Activated naive CD8-positive, alpha-beta T cell (primary cell): ENCODE measurements at regions not wholly inside any gene's neighbourhood (a gene's known extent, or its start where the extent isn't known, plus 50 kb on each side); places are given as distances from the start of the nearest gene placed in this dataset.

Source experiments
- H3K27ac Mint-ChIP-seq: one replicate; pipeline ENCODE4 v1.8.0; 2021; ENCODE audit warnings: mixed read lengths
- H3K27me3 Mint-ChIP-seq: one replicate; pipeline ENCODE4 v1.8.0; 2021; ENCODE audit warnings: mixed read lengths
- H3K36me3 Mint-ChIP-seq: one replicate; pipeline ENCODE4 v1.8.0; 2021; ENCODE audit warnings: mixed read lengths
- H3K4me1 Mint-ChIP-seq: one replicate; pipeline ENCODE4 v1.8.0; 2021; ENCODE audit warnings: low read depth, mixed read lengths
- H3K4me3 Mint-ChIP-seq: one replicate; pipeline ENCODE4 v1.8.0; 2021; ENCODE audit warnings: mild to moderate bottlenecking, mixed read lengths
- H3K9me3 Mint-ChIP-seq: one replicate; pipeline ENCODE4 v1.8.0; 2021; ENCODE audit warnings: low read depth, mixed read lengths

DNA sequence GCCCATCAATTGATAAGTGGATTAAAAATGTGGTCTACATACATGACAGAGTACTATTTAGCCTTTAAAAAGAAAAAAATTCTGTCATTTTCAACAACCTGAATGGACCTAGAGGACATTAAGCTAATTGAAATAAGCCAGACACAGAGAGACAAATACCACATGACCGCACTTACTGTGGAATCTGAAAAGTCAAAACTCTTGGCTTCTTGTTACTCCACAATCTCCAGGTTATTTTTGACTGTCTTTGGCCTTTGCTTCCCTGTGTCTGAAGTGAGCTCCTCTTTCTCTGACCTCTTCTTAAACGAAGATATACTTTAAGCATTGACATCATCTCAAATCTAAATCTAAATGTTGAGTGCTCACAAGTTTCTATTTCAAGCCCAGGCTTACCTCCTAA lies 265.5 kb upstream of the ADRA1B start:
- no peaks in the 10 kb centered on the region for H3K36me3 Mint-ChIP-seq
- H3K4me3 Mint-ChIP-seq = no peak overlapping the region
- no peaks in the 10 kb centered on the region for H3K4me1 Mint-ChIP-seq
- no peaks in the 10 kb centered on the region for H3K9me3 Mint-ChIP-seq
- no peaks in the 10 kb centered on the region for H3K27me3 Mint-ChIP-seq
- H3K27ac Mint-ChIP-seq = no peak overlapping the region

DNA sequence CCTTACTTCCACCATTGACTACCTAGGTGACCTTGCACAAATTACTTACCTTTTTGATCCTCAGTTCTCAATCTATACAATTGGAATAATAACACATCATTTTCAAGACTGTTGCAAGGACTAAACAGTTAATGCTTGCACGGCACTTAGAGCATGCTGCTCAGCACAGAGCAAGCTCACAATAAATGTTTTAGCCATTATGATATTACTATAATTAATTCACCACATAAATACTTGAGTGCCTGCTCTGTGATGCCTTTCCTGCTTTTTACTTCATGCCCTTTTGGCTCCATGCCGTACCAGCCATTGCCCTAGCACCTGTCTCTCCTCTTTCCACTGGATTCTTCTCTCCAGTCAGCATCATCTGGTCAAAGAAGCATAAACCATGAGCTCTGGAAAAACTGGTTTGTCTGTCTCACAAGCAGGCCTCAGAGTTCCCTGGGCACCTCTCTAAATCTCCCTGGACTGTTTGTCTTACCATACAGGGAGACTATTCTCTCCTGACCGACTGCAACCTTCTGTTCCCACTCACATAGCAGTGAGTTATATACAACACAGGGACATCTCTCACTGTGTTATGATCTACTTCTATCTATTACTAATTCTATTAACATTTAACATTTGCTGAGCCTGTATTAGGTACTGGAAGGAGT lies 260.4 kb upstream of the ADRA1B start:
- H3K9me3 Mint-ChIP-seq = no peaks in the 10 kb centered on the region
- H3K4me1 Mint-ChIP-seq = no peaks in the 10 kb centered on the region
- H3K27ac Mint-ChIP-seq = no peak overlapping the region

DNA sequence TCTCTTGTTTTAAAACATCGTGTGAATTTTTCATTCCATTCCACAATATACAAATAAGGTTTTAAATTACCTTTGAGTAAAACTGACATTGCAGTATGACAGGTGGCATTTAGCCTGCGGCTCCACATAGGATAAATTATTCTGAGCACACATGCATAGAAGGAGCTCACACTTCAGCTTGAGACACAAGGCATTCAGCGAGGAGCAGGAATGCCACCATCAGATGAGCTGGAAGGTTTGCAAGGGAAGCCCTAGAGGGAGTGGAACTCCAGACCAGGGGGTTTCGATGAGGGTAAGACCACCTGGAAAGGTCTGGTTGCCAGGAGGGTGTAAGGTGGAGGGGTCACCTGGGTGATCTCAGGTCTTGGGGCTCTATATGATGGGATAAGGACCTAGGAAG lies 259.0 kb upstream of the ADRA1B start:
- H3K27ac Mint-ChIP-seq = no peak overlapping the region

More for the DNA sequence above, 260.4 kb upstream of the ADRA1B start:
- Mint-ChIP-seq H3K4me3 (no peak overlapping the region), H3K27me3 (no peaks in the 10 kb centered on the region), H3K36me3 (no peaks in the 10 kb centered on the region)

DNA sequence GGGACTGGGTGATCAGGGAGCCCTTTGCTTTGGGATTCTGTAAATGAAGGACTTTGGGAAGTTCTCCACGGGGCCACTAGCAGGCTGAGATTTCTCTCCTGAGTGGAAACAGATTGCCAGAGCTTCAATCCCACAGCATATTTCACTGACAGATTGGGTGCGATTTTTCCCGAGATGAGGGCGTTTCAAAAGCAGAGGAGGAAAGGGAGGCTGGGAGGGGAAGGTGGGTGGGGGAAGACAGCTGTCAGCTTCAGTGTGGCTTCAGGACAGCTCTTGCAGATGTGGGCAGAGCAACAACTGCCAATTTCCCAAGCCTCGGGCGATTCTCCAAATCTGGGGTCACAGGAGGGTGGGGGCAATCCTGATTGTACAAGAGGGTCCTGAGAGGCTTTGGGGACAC lies 258.5 kb upstream of the ADRA1B start:
- Mint-ChIP-seq H3K4me1 (no peaks in the 10 kb centered on the region), H3K27me3 (no peaks in the 10 kb centered on the region), H3K36me3 (no peaks in the 10 kb centered on the region), H3K27ac (no peak overlapping the region), H3K4me3 (no peak overlapping the region), H3K9me3 (no peaks in the 10 kb centered on the region)

More for the DNA sequence above, 259.0 kb upstream of the ADRA1B start:
- H3K27me3 Mint-ChIP-seq = no peaks in the 10 kb centered on the region
- no peaks in the 10 kb centered on the region for H3K36me3 Mint-ChIP-seq
- H3K9me3 Mint-ChIP-seq = no peaks in the 10 kb centered on the region
- H3K4me1 Mint-ChIP-seq = no peaks in the 10 kb centered on the region
- H3K4me3 Mint-ChIP-seq = no peak overlapping the region

DNA sequence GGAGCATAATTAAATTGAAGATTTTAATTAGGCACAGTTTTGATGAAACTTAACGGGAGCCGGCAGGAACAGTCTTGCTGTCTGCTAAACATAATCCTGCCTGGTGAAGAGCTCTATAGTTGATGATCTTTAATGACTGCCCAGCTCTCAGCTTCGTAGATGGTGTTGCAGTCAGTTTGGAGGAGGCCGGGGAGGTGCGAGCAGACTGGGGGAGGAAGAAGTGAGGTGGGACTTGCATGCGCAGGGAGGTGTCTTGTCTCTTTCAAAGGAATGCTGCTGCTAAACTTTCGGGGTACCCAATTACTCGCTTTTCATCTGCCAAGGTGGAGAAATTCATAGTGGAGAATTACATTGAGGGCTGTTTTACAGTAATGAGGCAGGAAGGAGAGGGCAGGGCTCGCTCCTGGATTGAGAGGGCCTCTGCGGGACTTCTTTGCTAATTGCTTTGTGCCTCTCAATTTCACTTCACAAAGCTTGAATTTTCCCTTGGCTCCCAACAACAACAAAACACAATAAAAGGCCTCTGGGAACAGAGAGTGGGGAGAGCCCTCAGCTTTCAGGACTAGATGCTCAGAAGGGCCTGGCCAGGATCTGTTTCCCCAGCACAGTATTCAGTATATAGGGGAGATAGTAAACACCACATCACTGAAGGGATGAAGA lies 257.9 kb upstream of the ADRA1B start:
- no peaks in the 10 kb centered on the region for H3K36me3 Mint-ChIP-seq
- no peak overlapping the region for H3K27ac Mint-ChIP-seq
- no peak overlapping the region for H3K4me3 Mint-ChIP-seq
- H3K27me3 Mint-ChIP-seq = no peaks in the 10 kb centered on the region
- H3K4me1 Mint-ChIP-seq = no peaks in the 10 kb centered on the region
- H3K9me3 Mint-ChIP-seq = no peaks in the 10 kb centered on the region

DNA sequence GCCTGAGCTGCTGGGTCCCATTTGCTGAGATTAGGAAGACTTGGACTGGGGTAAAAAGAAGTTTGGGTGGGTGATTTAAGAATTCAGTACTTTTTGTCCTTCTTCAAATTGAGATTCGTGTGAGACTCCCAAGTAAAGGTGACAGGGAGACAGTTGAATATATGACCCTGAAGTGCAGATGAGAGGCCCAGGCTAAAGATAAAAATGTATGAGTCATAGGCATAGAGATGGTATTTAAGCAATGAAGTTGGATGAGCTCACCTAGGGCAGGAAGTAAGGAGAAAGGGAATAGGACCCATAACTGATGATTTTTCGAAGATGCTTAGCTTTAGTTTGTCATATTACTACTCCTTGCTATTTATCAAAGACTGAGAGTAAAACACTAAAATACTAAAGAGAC lies 255.9 kb upstream of the ADRA1B start:
- Mint-ChIP-seq H3K27me3 (no peaks in the 10 kb centered on the region), H3K4me1 (no peaks in the 10 kb centered on the region), H3K27ac (no peak overlapping the region), H3K36me3 (no peaks in the 10 kb centered on the region), H3K4me3 (no peak overlapping the region), H3K9me3 (no peaks in the 10 kb centered on the region)

DNA sequence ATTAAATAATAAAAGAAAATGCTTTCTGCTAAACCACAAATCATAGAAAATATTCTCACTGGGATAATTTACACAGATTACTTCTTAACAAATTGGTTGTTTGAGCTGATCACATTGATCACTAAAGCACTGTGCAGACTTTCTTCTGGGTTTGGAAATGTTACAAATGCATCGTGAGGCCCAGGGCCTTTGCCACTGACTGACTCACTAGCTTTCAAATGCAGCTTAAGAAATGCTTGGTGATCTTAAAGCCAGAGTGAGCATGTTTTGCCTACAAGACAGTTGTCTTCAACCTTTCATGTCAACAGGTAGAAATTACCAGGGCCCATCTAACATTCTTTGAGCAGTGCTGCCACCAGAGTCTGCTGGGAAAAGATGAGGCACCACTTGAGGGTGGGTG lies 252.3 kb upstream of the ADRA1B start:
- no peaks in the 10 kb centered on the region for H3K4me1 Mint-ChIP-seq
- H3K9me3 Mint-ChIP-seq = no peaks in the 10 kb centered on the region
- H3K27me3 Mint-ChIP-seq = no peaks in the 10 kb centered on the region
- H3K27ac Mint-ChIP-seq = no peak overlapping the region
- no peaks in the 10 kb centered on the region for H3K36me3 Mint-ChIP-seq
- H3K4me3 Mint-ChIP-seq = no peak overlapping the region

DNA sequence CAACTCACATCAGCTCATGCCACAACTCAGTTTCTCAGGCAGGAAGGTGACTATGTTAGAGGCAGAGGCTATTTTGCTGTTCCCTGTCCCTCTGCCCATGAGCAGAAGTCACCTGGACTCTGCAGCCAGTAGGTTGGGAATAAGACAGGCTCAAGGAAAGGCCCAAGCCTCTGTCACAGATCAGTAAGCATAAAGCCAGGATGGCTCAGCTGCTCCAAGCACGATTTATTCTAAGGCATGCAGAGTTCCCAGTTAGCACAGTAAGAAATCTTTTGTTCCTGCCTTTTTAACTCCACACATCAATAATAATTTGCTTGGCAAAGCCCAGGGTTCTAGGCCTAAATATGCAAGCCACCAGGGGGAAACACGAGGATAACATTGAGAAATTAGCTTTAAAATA lies 249.0 kb upstream of the ADRA1B start:
- peaks cover 2% of the 10 kb centered on the region for H3K36me3 Mint-ChIP-seq
- no peaks in the 10 kb centered on the region for H3K4me1 Mint-ChIP-seq

DNA sequence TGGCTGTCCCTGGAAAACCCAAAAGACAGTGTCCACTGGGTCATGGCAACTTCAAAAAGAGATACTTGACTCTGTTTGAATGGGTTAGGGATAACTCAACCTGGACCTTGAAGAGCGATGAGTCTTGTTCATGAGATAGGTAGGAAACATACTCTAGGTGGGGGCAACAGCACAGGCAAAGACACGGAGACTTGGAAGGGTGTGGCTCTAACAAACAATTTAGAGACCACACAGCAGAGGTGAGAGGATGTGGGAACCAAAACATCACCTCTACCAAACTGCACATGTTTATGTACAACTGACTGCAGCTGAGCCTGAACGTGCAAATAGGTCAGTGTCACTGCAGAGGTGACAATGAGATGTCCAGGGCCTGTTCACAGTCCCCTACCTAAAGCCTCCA lies 247.7 kb upstream of the ADRA1B start:
- H3K27ac Mint-ChIP-seq = no peak overlapping the region
- peaks cover 2% of the 10 kb centered on the region for H3K36me3 Mint-ChIP-seq
- H3K27me3 Mint-ChIP-seq = no peaks in the 10 kb centered on the region

More for the DNA sequence above, 249.0 kb upstream of the ADRA1B start:
- Mint-ChIP-seq H3K9me3 (peaks cover 5% of the 10 kb centered on the region), H3K4me3 (no peak overlapping the region), H3K27ac (no peak overlapping the region), H3K27me3 (no peaks in the 10 kb centered on the region)

DNA sequence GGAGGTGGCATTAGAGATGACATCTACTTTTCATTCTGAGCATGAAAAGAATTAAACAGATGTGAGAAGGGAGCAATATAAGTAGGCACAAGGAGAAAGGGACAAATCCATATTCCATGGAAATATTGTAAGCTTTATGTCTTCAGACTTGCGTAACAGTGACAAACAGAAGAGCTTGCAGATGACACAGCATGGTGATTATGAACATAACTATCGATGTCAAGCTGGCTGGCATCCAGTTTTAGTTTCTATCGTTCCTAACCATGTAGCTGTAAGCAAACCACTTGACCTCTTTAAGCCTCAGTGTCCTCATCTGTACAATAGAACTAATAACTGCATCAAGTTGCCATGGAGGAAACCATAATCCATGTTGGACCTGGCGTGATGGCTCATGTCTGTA lies 246.7 kb upstream of the ADRA1B start:
- H3K9me3 Mint-ChIP-seq = peaks cover 13% of the 10 kb centered on the region

More for the DNA sequence above, 247.7 kb upstream of the ADRA1B start:
- no peak overlapping the region for H3K4me3 Mint-ChIP-seq
- no peaks in the 10 kb centered on the region for H3K4me1 Mint-ChIP-seq
- H3K9me3 Mint-ChIP-seq = peaks cover 11% of the 10 kb centered on the region

DNA sequence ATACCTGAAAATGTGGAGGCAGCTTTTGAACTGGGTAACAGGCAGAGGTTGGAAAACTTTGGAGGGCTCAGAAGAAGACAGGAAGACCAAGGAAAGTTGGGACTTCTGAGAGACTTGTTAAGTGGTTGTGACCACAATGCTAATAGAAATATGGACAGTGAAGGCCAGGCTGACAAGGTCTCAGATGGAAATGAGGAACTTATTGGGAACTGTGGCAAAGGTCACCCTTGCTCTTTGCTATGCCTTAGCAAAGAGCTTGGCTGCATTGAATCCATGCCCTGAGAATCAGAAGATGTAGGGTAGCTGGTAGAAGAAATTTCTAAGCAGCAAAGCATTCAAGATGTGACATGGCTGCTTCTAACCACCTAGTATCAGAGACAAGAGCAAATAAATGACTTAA lies 244.4 kb upstream of the ADRA1B start:
- peaks cover 13% of the 10 kb centered on the region for H3K9me3 Mint-ChIP-seq
- H3K4me3 Mint-ChIP-seq = no peak overlapping the region
- no peak overlapping the region for H3K27ac Mint-ChIP-seq
- peaks cover 4% of the 10 kb centered on the region for H3K27me3 Mint-ChIP-seq
- peaks cover 2% of the 10 kb centered on the region for H3K36me3 Mint-ChIP-seq
- H3K4me1 Mint-ChIP-seq = no peaks in the 10 kb centered on the region

More for the DNA sequence above, 246.7 kb upstream of the ADRA1B start:
- Mint-ChIP-seq H3K27me3 (no peaks in the 10 kb centered on the region), H3K27ac (no peak overlapping the region), H3K4me3 (no peak overlapping the region), H3K4me1 (no peaks in the 10 kb centered on the region), H3K36me3 (peaks cover 2% of the 10 kb centered on the region)

DNA sequence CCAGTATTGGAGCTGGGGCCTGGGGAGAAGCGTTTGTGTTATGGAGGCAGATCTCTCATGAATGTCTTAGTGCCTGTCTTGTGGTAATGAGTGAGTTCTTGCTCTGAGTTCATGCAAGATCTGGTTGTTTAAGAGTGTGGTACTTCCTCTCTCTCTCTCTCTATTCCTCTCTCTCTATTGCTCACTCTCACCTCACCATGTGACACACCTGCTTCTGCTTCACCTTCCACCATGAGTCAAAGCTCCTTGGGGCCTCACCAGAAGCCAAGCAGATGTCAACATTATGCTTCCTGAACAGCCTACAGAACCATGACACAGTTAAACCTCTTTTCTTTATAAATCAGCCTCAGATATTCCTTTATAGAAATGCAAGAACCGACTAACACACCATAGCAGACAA lies 242.7 kb upstream of the ADRA1B start:
- Mint-ChIP-seq H3K4me3 (no peak overlapping the region), H3K27me3 (peaks cover 4% of the 10 kb centered on the region), H3K27ac (no peak overlapping the region), H3K36me3 (peaks cover 2% of the 10 kb centered on the region), H3K9me3 (peaks cover 13% of the 10 kb centered on the region), H3K4me1 (no peaks in the 10 kb centered on the region)

DNA sequence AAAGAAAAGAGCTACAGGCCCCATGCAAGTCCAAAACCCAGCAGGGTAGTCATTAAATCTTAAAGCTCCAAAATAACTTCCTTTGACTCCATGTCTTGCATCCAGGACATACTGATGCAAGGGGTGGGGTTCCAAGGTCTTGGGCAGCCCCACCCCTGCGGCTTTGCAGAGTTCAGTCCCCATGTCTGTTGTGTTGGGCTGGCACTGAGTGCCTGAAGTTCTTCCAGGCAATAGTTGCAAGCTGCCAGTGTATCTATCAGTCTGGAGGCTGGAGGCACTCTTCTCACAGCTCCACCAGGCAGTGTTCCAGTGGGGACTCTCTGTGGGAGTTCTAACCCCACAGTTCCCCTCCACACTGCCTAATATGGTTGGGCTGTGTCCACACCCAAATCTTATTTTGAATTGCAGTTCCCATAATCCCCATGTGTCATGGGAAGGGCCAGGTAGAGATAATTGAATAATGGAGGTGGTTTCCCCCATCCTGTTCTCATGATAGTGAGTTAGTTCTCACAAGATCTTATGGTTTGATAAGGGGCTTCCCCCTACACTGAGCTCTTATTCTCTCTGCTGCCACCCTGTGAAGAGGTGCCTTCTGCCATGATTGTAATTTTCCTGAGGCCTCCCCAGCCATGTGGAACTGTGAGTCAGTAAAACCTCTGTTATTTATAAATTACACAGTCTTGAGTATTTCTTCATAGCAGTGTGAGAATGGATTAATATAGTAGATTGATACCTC lies 237.5 kb upstream of the ADRA1B start:
- H3K9me3 Mint-ChIP-seq = peaks cover 25% of the 10 kb centered on the region
- H3K27ac Mint-ChIP-seq = peak overlapping the region; percentile 56
- peaks cover 12% of the 10 kb centered on the region for H3K36me3 Mint-ChIP-seq
- peaks cover 5% of the 10 kb centered on the region for H3K4me1 Mint-ChIP-seq
- peak overlapping the region; percentile 11 for H3K4me3 Mint-ChIP-seq
- H3K27me3 Mint-ChIP-seq = peaks cover 4% of the 10 kb centered on the region

DNA sequence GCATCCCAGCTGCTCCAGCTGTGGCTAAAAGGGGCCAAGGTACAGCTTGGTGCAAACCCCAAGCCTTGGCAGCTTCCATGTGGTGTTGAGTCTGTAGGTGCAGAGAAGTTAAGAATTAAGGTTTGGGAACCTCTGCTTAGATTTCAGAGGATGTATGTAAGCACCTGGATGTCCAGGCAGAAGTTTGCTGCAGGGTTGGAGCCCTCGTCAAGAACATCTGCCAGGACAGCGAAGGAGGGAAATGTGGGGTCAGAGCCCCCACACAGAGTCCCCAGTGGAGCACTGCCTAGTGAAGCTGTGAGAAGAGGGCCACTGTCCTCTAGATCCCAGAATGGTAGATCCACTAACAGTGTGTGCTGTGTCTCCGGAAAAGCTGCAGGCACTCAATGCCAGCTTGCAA lies 236.2 kb upstream of the ADRA1B start:
- Mint-ChIP-seq H3K27ac (no peak overlapping the region), H3K9me3 (peaks cover 25% of the 10 kb centered on the region), H3K4me1 (peaks cover 5% of the 10 kb centered on the region)

DNA sequence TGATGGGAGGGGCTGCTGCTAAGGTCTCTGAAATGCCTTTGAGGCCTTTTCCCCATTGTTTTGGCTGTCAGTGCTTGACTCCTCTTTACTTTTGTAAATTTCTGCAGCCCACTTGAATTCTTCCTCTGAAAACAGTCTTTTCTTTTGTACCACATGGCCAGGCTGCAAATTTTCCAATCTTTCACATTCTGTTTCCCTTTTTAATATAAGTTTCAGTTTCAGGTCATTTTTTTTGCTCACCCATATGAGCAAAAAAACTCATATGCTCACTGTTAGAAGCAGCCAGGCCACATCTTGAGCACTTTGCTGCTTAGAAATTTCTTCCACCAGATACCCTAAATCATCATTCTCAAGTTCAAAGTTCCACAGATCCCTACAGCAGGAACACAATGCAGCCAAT lies 234.6 kb upstream of the ADRA1B start:
- Mint-ChIP-seq H3K4me1 (peaks cover 5% of the 10 kb centered on the region), H3K27ac (no peak overlapping the region)

More for the DNA sequence above, 236.2 kb upstream of the ADRA1B start:
- Mint-ChIP-seq H3K4me3 (no peak overlapping the region), H3K36me3 (peaks cover 12% of the 10 kb centered on the region), H3K27me3 (peaks cover 4% of the 10 kb centered on the region)

More for the DNA sequence above, 234.6 kb upstream of the ADRA1B start:
- Mint-ChIP-seq H3K27me3 (peaks cover 4% of the 10 kb centered on the region), H3K36me3 (peaks cover 12% of the 10 kb centered on the region), H3K9me3 (peaks cover 25% of the 10 kb centered on the region), H3K4me3 (no peak overlapping the region)
